Neural crest cell (in vitro differentiated cells): ENCODE measurements at regions not wholly inside any gene's neighbourhood (a gene's known extent, or its start where the extent isn't known, plus 50 kb on each side); places are given as distances from the start of the nearest gene placed in this dataset.

ENCODE experiments used
- DNase-seq: peaks from one replicate; pipeline ENCODE4 v3.0.0; 2021; ENCODE audit warnings: low read depth, mixed read lengths, low spot score
- H3K27ac Mint-ChIP-seq: one replicate; pipeline ENCODE4 v1.8.0; 2021; ENCODE audit warnings: mild to moderate bottlenecking, mixed read lengths; ENCODE audit not compliant: unreplicated experiment
- H3K27me3 Mint-ChIP-seq: 2 replicates; pipeline ENCODE4 v1.8.0; 2021; ENCODE audit warnings: low read depth, mild to moderate bottlenecking, mixed read lengths
- H3K36me3 Mint-ChIP-seq: 2 replicates; pipeline ENCODE4 v1.8.0; 2021; ENCODE audit warnings: low read depth, mild to moderate bottlenecking, mixed read lengths
- H3K4me1 Mint-ChIP-seq: 2 replicates; pipeline ENCODE4 v1.8.0; 2021; ENCODE audit warnings: mixed read lengths
- H3K4me3 Mint-ChIP-seq: one replicate; pipeline ENCODE4 v1.8.0; 2021; ENCODE audit warnings: mild to moderate bottlenecking, mixed read lengths
- H3K9me3 Mint-ChIP-seq: 2 replicates; pipeline ENCODE4 v1.8.0; 2021; ENCODE audit warnings: mixed read lengths
- TF ChIP-seq, protein P1 (sequence below): fragments of 200-600 bp; sonication (generic); conservative IDR thresholded peaks from 2 replicates; pipeline ENCODE4 v1.5.0; 2021; ENCODE audit warnings: antibody characterized with exemption, mild to moderate bottlenecking

DNA sequence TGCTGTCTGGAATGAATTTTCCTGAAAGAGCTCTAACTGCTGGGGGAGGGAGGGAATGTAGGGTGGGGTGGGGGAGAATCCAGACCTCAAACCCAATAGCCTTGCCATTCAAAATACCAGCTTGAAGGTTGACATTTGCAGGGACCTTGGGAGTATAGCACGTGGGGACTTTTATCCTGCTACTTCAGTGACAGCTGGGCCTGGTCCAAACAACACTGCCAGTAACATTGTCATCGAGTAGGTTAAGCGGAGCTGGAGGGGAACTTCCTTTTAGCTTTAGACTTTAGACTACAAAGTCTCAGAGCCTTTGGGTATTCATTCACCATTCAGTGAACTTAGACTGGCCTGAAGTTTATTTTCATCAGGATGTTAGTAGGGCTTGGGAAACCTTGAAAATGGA lies 248.7 kb downstream of the MEIS1 start:
- Mint-ChIP-seq H3K27me3 (no peaks in the 10 kb centered on the region), H3K36me3 (no peaks in the 10 kb centered on the region), H3K9me3 (no peaks in the 10 kb centered on the region)

DNA sequence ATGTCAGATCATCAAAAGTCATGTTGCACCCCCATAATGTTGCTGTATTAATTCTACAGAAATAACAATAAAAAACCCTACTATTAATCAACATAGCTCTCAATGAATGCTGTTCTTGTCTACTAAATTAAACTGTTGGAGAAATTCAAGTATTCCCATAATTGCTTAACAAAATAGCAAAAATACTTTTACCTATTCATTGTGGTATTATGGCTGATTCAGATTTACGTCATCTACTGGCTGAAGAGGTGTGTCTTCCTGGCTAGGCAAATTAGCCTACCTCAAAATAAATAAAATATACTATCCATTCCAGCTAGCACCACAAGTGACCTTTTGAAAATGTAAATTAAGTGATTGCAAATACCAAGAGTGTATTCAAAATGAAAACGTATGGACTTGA lies 249.4 kb downstream of the MEIS1 start:
- Mint-ChIP-seq H3K4me3 (no peak overlapping the region), H3K9me3 (no peaks in the 10 kb centered on the region), H3K27me3 (no peaks in the 10 kb centered on the region), H3K27ac (no peak overlapping the region), H3K4me1 (peaks cover 9% of the 10 kb centered on the region), H3K36me3 (no peaks in the 10 kb centered on the region)
- TF ChIP-seq, protein P1, sequence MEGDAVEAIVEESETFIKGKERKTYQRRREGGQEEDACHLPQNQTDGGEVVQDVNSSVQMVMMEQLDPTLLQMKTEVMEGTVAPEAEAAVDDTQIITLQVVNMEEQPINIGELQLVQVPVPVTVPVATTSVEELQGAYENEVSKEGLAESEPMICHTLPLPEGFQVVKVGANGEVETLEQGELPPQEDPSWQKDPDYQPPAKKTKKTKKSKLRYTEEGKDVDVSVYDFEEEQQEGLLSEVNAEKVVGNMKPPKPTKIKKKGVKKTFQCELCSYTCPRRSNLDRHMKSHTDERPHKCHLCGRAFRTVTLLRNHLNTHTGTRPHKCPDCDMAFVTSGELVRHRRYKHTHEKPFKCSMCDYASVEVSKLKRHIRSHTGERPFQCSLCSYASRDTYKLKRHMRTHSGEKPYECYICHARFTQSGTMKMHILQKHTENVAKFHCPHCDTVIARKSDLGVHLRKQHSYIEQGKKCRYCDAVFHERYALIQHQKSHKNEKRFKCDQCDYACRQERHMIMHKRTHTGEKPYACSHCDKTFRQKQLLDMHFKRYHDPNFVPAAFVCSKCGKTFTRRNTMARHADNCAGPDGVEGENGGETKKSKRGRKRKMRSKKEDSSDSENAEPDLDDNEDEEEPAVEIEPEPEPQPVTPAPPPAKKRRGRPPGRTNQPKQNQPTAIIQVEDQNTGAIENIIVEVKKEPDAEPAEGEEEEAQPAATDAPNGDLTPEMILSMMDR, result no peak
- no peak for DNase-seq

More for the DNA sequence above, 248.7 kb downstream of the MEIS1 start:
- Mint-ChIP-seq H3K27ac (no peak overlapping the region), H3K4me3 (no peak overlapping the region), H3K4me1 (peaks cover 9% of the 10 kb centered on the region)
- DNase-seq, result no peak
- TF ChIP-seq, protein P1, result no peak

- Mint-ChIP-seq H3K4me3 (no peak overlapping the region), H3K4me1 (peaks cover 16% of the 10 kb centered on the region), H3K9me3 (no peaks in the 10 kb centered on the region), H3K27ac (no peak overlapping the region), H3K27me3 (peaks cover 3% of the 10 kb centered on the region), H3K36me3 (no peaks in the 10 kb centered on the region)
- no peak for DNase-seq
- TF ChIP-seq, protein P1, result no peak
These were observed 251.8 kb downstream of the MEIS1 start for GRCh38 chr2:66686755-66687154.

GRCh38 chr2:66688951-66689350 lies 254.0 kb downstream of the MEIS1 start:
- Mint-ChIP-seq H3K4me3 (no peak overlapping the region), H3K36me3 (no peaks in the 10 kb centered on the region), H3K27ac (peak overlapping the region; percentile 50), H3K4me1 (peaks cover 32% of the 10 kb centered on the region), H3K9me3 (no peaks in the 10 kb centered on the region), H3K27me3 (peaks cover 3% of the 10 kb centered on the region)
- TF ChIP-seq, protein P1, result no peak
- no peak for DNase-seq

DNA sequence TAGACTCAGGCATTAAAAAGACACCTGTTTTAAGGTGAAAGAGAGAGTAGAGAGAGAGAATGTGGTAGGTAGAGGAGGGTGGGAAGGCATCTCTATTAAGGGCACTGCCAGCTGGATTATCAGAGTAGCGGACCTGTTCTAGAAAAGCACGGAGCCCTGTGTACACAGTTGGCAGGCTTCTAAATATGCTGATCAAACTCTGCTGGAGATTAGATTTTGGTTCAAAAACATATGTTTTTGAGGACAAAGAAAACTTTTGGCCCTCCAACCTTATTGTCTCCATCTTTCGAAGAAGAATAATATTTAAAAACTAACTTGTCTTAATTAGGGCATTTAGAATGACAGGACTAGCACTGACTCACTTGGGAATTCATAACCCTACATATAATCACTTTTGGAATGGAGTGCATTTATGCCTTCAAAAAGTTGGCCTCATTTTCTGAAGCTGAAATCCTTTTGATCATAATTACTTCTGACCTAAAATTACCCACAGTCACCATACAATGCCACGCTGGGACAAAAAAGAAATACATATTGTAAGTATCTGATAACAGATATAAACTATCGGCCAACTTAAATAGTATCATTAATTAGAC lies 254.6 kb downstream of the MEIS1 start:
- DNase-seq, result no peak
- no peaks in the 10 kb centered on the region for H3K9me3 Mint-ChIP-seq
- H3K27me3 Mint-ChIP-seq, result peaks cover 7% of the 10 kb centered on the region
- H3K27ac Mint-ChIP-seq, result no peak overlapping the region
- H3K36me3 Mint-ChIP-seq, result no peaks in the 10 kb centered on the region
- TF ChIP-seq, protein P1, result no peak
- H3K4me1 Mint-ChIP-seq, result peaks cover 34% of the 10 kb centered on the region
- H3K4me3 Mint-ChIP-seq, result no peak overlapping the region
